ENCODE measurements at regions not wholly inside any gene's neighbourhood (a gene's known extent, or its start where the extent isn't known, plus 50 kb on each side); places are given as distances from the start of the nearest gene placed in this dataset.

DNA sequence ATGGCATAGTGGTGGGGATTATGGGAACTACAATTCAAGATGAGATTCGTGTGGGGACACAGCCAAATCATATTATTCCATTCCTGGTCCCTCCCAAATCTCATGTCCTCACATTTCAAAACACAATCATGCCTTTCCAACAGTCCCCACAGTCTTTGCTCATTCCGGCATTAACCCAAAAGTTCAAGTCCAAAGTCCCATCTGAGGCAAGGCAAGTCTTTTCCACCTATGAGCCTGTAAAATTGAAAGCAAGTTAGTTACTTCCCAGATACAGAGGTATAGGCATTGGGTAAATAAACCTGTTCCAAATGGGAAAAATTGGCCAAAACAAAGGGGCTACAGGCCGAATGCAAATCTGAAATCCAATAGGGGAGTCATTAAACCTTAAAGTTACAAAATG lies 1063.2 kb downstream of the CDH11 start:
- TF ChIP-seq, protein P1, sequence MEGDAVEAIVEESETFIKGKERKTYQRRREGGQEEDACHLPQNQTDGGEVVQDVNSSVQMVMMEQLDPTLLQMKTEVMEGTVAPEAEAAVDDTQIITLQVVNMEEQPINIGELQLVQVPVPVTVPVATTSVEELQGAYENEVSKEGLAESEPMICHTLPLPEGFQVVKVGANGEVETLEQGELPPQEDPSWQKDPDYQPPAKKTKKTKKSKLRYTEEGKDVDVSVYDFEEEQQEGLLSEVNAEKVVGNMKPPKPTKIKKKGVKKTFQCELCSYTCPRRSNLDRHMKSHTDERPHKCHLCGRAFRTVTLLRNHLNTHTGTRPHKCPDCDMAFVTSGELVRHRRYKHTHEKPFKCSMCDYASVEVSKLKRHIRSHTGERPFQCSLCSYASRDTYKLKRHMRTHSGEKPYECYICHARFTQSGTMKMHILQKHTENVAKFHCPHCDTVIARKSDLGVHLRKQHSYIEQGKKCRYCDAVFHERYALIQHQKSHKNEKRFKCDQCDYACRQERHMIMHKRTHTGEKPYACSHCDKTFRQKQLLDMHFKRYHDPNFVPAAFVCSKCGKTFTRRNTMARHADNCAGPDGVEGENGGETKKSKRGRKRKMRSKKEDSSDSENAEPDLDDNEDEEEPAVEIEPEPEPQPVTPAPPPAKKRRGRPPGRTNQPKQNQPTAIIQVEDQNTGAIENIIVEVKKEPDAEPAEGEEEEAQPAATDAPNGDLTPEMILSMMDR (IDR thresholded peaks at IDR 0.05): no peak
- no peak for TF ChIP-seq POLR2A (IDR thresholded peaks at IDR 0.05)
